ENCODE measurements at regions not wholly inside any gene's neighbourhood (a gene's known extent, or its start where the extent isn't known, plus 50 kb on each side); places are given as distances from the start of the nearest gene placed in this dataset.

GRCh38 chr1:74856174-74856573 lies 123.2 kb downstream of the TYW3 start:
- TF ChIP-seq, protein P1, sequence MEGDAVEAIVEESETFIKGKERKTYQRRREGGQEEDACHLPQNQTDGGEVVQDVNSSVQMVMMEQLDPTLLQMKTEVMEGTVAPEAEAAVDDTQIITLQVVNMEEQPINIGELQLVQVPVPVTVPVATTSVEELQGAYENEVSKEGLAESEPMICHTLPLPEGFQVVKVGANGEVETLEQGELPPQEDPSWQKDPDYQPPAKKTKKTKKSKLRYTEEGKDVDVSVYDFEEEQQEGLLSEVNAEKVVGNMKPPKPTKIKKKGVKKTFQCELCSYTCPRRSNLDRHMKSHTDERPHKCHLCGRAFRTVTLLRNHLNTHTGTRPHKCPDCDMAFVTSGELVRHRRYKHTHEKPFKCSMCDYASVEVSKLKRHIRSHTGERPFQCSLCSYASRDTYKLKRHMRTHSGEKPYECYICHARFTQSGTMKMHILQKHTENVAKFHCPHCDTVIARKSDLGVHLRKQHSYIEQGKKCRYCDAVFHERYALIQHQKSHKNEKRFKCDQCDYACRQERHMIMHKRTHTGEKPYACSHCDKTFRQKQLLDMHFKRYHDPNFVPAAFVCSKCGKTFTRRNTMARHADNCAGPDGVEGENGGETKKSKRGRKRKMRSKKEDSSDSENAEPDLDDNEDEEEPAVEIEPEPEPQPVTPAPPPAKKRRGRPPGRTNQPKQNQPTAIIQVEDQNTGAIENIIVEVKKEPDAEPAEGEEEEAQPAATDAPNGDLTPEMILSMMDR (IDR thresholded peaks at IDR 0.05; ENCODE audit: low read length) = no peak
- TF ChIP-seq EZH2 (IDR thresholded peaks at IDR 0.05; ENCODE audit: borderline replicate concordance, low read length) = no peak
